Astrocyte (in vitro differentiated cells and primary cell): ENCODE measurements at regions not wholly inside any gene's neighbourhood (a gene's known extent, or its start where the extent isn't known, plus 50 kb on each side); places are given as distances from the start of the nearest gene placed in this dataset.
"Not testable (repeated sequence)": the region's sequence is repeated elsewhere in the genome, so short reads cannot be mapped to it uniquely, and the experiment has no call there.

ENCODE experiments used
- DNase-seq: peaks from one replicate; pipeline ENCODE4 v3.0.0-alpha.2; 2010; ENCODE audit warnings: low read depth
- FAIRE-seq: peaks from 2 replicates; lab custom pipeline; 2011; peaks lifted over from hg19 to GRCh38; lab: Jason Lieb, UNC
- H2AFZ ChIP-seq: 2 replicates; pipeline ENCODE4 v1.6.0; 2012; ENCODE audit warnings: low read depth, low read length, inconsistent platforms
- H3K27ac ChIP-seq: 2 replicates; pipeline ENCODE4 v1.5.1; 2011; ENCODE audit warnings: low read depth, low read length, inconsistent platforms
- H3K27me3 ChIP-seq: 2 replicates; pipeline ENCODE4 v1.6.0; 2011; ENCODE audit warnings: low read length, inconsistent platforms; ENCODE audit not compliant: insufficient read depth
- H3K36me3 ChIP-seq: 2 replicates; pipeline ENCODE4 v1.5.1; 2011; ENCODE audit warnings: low read length, inconsistent platforms; ENCODE audit not compliant: insufficient read depth
- H3K4me1 ChIP-seq: 2 replicates; pipeline ENCODE4 v1.5.1; 2011; ENCODE audit warnings: low read length, inconsistent platforms; ENCODE audit not compliant: insufficient read depth
- H3K4me2 ChIP-seq: 2 replicates; pipeline ENCODE4 v1.6.0; 2012; ENCODE audit warnings: low read length, inconsistent platforms
- H3K4me3 ChIP-seq: 2 replicates; pipeline ENCODE4 v1.5.1; 2011; ENCODE audit warnings: low read depth, mild to moderate bottlenecking, low read length, inconsistent platforms; ENCODE audit not compliant: insufficient read depth
- H3K79me2 ChIP-seq: 2 replicates; pipeline ENCODE4 v1.6.0; 2012; ENCODE audit warnings: mild to moderate bottlenecking, low read length, inconsistent platforms; ENCODE audit not compliant: insufficient read depth
- H3K9ac ChIP-seq: 2 replicates; pipeline ENCODE4 v1.6.0; 2012; ENCODE audit warnings: mild to moderate bottlenecking, low read length, inconsistent platforms
- H3K9me3 ChIP-seq: 2 replicates; pipeline ENCODE4 v1.5.1; 2012; ENCODE audit warnings: low read depth, mild to moderate bottlenecking, low read length, inconsistent platforms; ENCODE audit not compliant: insufficient read depth
- H4K20me1 ChIP-seq: 2 replicates; pipeline ENCODE4 v1.6.0; 2012; ENCODE audit warnings: low read length, inconsistent platforms; ENCODE audit not compliant: insufficient read depth
- H3K27ac Mint-ChIP-seq: one replicate; pipeline ENCODE4 v1.8.0; 2021; ENCODE audit warnings: mild to moderate bottlenecking, mixed read lengths; ENCODE audit not compliant: unreplicated experiment
- H3K27me3 Mint-ChIP-seq: one replicate; pipeline ENCODE4 v1.8.0; 2021; ENCODE audit warnings: low read depth, mixed read lengths; ENCODE audit not compliant: unreplicated experiment
- H3K36me3 Mint-ChIP-seq: one replicate; pipeline ENCODE4 v1.8.0; 2021; ENCODE audit warnings: low read depth, mixed read lengths; ENCODE audit not compliant: unreplicated experiment
- H3K4me1 Mint-ChIP-seq: one replicate; pipeline ENCODE4 v1.8.0; 2021; ENCODE audit warnings: low read depth, mixed read lengths; ENCODE audit not compliant: unreplicated experiment
- H3K4me3 Mint-ChIP-seq: one replicate; pipeline ENCODE4 v1.8.0; 2021; ENCODE audit warnings: mild to moderate bottlenecking, moderate library complexity, mixed read lengths; ENCODE audit not compliant: unreplicated experiment
- H3K9me3 Mint-ChIP-seq: one replicate; pipeline ENCODE4 v1.8.0; 2021; ENCODE audit warnings: mild to moderate bottlenecking, mixed read lengths; ENCODE audit not compliant: unreplicated experiment
- EZH2 ChIP-seq: IDR thresholded peaks from 2 replicates; pipeline ENCODE4 v1.6.1; 2012; ENCODE audit warnings: mild to moderate bottlenecking, low read length, inconsistent platforms; ENCODE audit not compliant: insufficient read depth
- TF ChIP-seq, protein P1 (sequence below): IDR thresholded peaks from 2 replicates; pipeline ENCODE4 v1.5.1; 2011; ENCODE audit warnings: low read depth, mild to moderate bottlenecking, inconsistent platforms, low read length, moderate library complexity; ENCODE audit not compliant: insufficient read depth

DNA sequence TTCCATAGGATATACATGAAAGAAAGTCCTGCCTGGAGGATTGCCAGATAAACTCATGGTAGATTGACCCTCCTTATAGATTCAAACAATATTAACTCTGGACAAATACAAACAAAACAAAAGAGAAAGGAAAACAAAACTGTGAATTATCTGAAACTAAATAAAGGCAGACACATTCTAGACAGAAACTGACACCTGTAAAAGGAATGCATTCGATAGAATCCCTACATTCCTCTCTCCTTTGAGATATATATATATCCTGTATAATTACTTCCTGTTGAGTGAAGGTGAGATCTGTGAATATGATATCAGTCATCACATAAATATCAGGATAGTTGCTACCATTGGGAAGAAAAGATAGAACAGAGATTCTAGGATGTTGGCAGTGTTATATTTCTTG, 948.4 kb upstream of the ATXN7L3B start:
- no peak overlapping the region for H3K27ac ChIP-seq
- TF ChIP-seq, protein P1, sequence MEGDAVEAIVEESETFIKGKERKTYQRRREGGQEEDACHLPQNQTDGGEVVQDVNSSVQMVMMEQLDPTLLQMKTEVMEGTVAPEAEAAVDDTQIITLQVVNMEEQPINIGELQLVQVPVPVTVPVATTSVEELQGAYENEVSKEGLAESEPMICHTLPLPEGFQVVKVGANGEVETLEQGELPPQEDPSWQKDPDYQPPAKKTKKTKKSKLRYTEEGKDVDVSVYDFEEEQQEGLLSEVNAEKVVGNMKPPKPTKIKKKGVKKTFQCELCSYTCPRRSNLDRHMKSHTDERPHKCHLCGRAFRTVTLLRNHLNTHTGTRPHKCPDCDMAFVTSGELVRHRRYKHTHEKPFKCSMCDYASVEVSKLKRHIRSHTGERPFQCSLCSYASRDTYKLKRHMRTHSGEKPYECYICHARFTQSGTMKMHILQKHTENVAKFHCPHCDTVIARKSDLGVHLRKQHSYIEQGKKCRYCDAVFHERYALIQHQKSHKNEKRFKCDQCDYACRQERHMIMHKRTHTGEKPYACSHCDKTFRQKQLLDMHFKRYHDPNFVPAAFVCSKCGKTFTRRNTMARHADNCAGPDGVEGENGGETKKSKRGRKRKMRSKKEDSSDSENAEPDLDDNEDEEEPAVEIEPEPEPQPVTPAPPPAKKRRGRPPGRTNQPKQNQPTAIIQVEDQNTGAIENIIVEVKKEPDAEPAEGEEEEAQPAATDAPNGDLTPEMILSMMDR = no peak
- TF ChIP-seq EZH2 = no peak
- H4K20me1 ChIP-seq = no peaks in the 10 kb centered on the region
- no peak overlapping the region for H3K9ac ChIP-seq
- FAIRE-seq (no peak), DNase-seq (no peak)
- Mint-ChIP-seq H3K9me3 (no peaks in the 10 kb centered on the region), H3K36me3 (no peaks in the 10 kb centered on the region), H3K27me3 (no peaks in the 10 kb centered on the region), H3K27ac (peak overlapping the region; percentile 50), H3K4me3 (no peak overlapping the region), H3K4me1 (peaks cover 3% of the 10 kb centered on the region)
- no peaks in the 10 kb centered on the region for H3K79me2 ChIP-seq
- no peaks in the 10 kb centered on the region for H3K36me3 ChIP-seq
- no peaks in the 10 kb centered on the region for H3K9me3 ChIP-seq
- H2AFZ ChIP-seq = no peak overlapping the region
- no peak overlapping the region for H3K4me2 ChIP-seq
- no peaks in the 10 kb centered on the region for H3K27me3 ChIP-seq
- no peak overlapping the region for H3K4me3 ChIP-seq
- no peaks in the 10 kb centered on the region for H3K4me1 ChIP-seq

GRCh38 chr12:73598626-73599025, 939.0 kb upstream of the ATXN7L3B start:
- Histone ChIP-seq H3K4me1 (no peaks in the 10 kb centered on the region), H3K9me3 (no peaks in the 10 kb centered on the region), H3K4me2 (no peak overlapping the region), H4K20me1 (no peaks in the 10 kb centered on the region), H3K79me2 (no peaks in the 10 kb centered on the region), H3K4me3 (no peak overlapping the region), H2AFZ (no peak overlapping the region), H3K27ac (no peak overlapping the region), H3K9ac (no peak overlapping the region), H3K27me3 (no peaks in the 10 kb centered on the region), H3K36me3 (no peaks in the 10 kb centered on the region)
- H3K4me3 Mint-ChIP-seq = no peak overlapping the region
- no peaks in the 10 kb centered on the region for H3K27me3 Mint-ChIP-seq
- TF ChIP-seq, protein P1 = no peak
- TF ChIP-seq EZH2 = no peak
- DNase-seq (peak; percentile 8), FAIRE-seq (no peak)
- H3K36me3 Mint-ChIP-seq = no peaks in the 10 kb centered on the region
- H3K4me1 Mint-ChIP-seq = peaks cover 10% of the 10 kb centered on the region
- peak overlapping the region; percentile 93 for H3K27ac Mint-ChIP-seq
- H3K9me3 Mint-ChIP-seq = no peaks in the 10 kb centered on the region

GRCh38 chr12:73599268-73599667, 938.4 kb upstream of the ATXN7L3B start:
- Histone ChIP-seq H3K4me3 (no peak overlapping the region), H2AFZ (no peak overlapping the region), H3K9me3 (no peaks in the 10 kb centered on the region), H4K20me1 (no peaks in the 10 kb centered on the region), H3K9ac (no peak overlapping the region), H3K4me1 (no peaks in the 10 kb centered on the region), H3K27ac (no peak overlapping the region), H3K27me3 (no peaks in the 10 kb centered on the region), H3K79me2 (no peaks in the 10 kb centered on the region), H3K36me3 (no peaks in the 10 kb centered on the region), H3K4me2 (no peak overlapping the region)
- no peak overlapping the region for H3K4me3 Mint-ChIP-seq
- no peaks in the 10 kb centered on the region for H3K9me3 Mint-ChIP-seq
- no peak for FAIRE-seq
- H3K4me1 Mint-ChIP-seq = peaks cover 10% of the 10 kb centered on the region
- no peaks in the 10 kb centered on the region for H3K36me3 Mint-ChIP-seq
- no peak for DNase-seq
- H3K27ac Mint-ChIP-seq = peak overlapping the region; percentile 93
- TF ChIP-seq EZH2 = no peak
- TF ChIP-seq, protein P1 = no peak
- H3K27me3 Mint-ChIP-seq = no peaks in the 10 kb centered on the region

DNA sequence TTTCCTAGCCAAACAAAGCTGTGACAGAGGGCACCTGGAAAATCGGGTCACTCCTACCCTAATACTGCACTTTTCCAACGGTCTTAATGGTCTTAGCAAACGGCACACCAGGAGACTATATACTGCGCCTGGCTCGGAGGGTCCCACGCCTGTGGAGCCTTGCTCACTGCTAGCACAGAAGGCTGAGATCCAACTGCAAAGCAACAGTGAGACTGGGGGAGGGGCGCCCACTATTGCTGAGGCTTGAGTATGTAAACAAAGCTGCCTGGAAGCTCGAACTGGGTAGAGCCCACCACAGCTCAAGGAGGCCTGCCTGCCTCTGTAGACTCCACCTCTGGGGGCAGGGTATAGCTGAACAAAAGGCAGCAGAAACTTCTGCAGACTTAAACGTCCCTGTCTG, 931.7 kb upstream of the ATXN7L3B start:
- not testable (repeated sequence) for H3K27ac ChIP-seq, H3K27me3 ChIP-seq, H3K4me2 ChIP-seq, H3K9me3 ChIP-seq, H3K27me3 Mint-ChIP-seq, H4K20me1 ChIP-seq, H3K36me3 Mint-ChIP-seq, H3K9ac ChIP-seq, H3K9me3 Mint-ChIP-seq, H3K4me1 Mint-ChIP-seq, H3K4me1 ChIP-seq, H2AFZ ChIP-seq, FAIRE-seq, H3K4me3 ChIP-seq, DNase-seq, H3K36me3 ChIP-seq, H3K79me2 ChIP-seq, H3K4me3 Mint-ChIP-seq, H3K27ac Mint-ChIP-seq
